DOHH2 (cell line): ENCODE measurements at regions not wholly inside any gene's neighbourhood (a gene's known extent, or its start where the extent isn't known, plus 50 kb on each side); places are given as distances from the start of the nearest gene placed in this dataset.

Experiments
- CTCF ChIP-seq: fragments of 200-600 bp; sonication (generic); IDR thresholded peaks from one replicate; pipeline ENCODE4 v1.5.1; 2014; ENCODE audit warnings: antibody characterized with exemption, mild to moderate bottlenecking, low read depth, low read length; ENCODE audit not compliant: poor library complexity, severe bottlenecking
- EZH2phosphoT487 ChIP-seq: fragments of 200-600 bp; sonication (generic); IDR thresholded peaks from 2 replicates; pipeline ENCODE4 v1.6.1; 2017; ENCODE audit warnings: borderline replicate concordance, mild to moderate bottlenecking, antibody characterized with exemption, low read length, moderate library complexity, mixed read lengths

- TF ChIP-seq CTCF (no peak), EZH2phosphoT487 (no peak)
Observed at GRCh38 chr14:101357038-101357437, 204.3 kb upstream of the DIO3 start.
